H1 (cell line): ENCODE measurements at regions not wholly inside any gene's neighbourhood (a gene's known extent, or its start where the extent isn't known, plus 50 kb on each side); places are given as distances from the start of the nearest gene placed in this dataset.

Experiments
- CTCF ChIA-PET: fragments of 300-600 bp; sonication (Branson Sonifier 250); formaldehyde crosslinking; loops from one replicate; lab custom pipeline; 2021; ENCODE audit not compliant: partially characterized antibody; lab: Charles Lee
- POLR2A ChIA-PET: fragments of 300-600 bp; sonication (Branson Sonifier 250); formaldehyde crosslinking; loops from one replicate; lab custom pipeline; 2021; ENCODE audit warnings: inconsistent platforms; ENCODE audit not compliant: partially characterized antibody; lab: Charles Lee
- DNase-seq, 2 experiments: peaks; one replicate each; pipeline versions ENCODE4 v3.0.0 to v3.0.0-alpha.2; 2010 to 2022; ENCODE audit warnings: low spot score in 2 of 2, low read depth in 1 of 2, mixed read lengths in 1 of 2
- FAIRE-seq: peaks from 2 replicates; lab custom pipeline; 2011; peaks lifted over from hg19 to GRCh38; lab: Jason Lieb, UNC
- H2AFZ ChIP-seq: 2 replicates; pipeline ENCODE4 v1.8.1; 2012; ENCODE audit warnings: low read length, inconsistent platforms
- H2AK5ac ChIP-seq: 2 replicates; pipeline ENCODE4 v1.6.1; 2013; ENCODE audit warnings: low read depth, low read length
- H2BK120ac ChIP-seq: replicated peaks from 2 replicates; pipeline ENCODE3; 2013; ENCODE audit warnings: low read depth, low read length, inconsistent platforms
- H2BK12ac ChIP-seq: 2 replicates; pipeline ENCODE4 v1.6.1; 2013; ENCODE audit warnings: low read depth, low read length
- H2BK15ac ChIP-seq: 2 replicates; pipeline ENCODE4 v1.6.1; 2013; ENCODE audit warnings: low read length
- H2BK20ac ChIP-seq: 2 replicates; pipeline ENCODE4 v1.6.1; 2013; ENCODE audit warnings: low read length
- H2BK5ac ChIP-seq: 2 replicates; pipeline ENCODE4 v1.6.1; 2013; ENCODE audit warnings: low read depth, low read length
- H3K14ac ChIP-seq: 2 replicates; pipeline ENCODE4 v1.6.1; 2013; ENCODE audit warnings: inconsistent platforms; ENCODE audit not compliant: insufficient read length
- H3K18ac ChIP-seq: 2 replicates; pipeline ENCODE4 v1.6.1; 2013; ENCODE audit warnings: low read length; ENCODE audit errors: extremely low read depth
- H3K23ac ChIP-seq: 2 replicates; pipeline ENCODE4 v1.6.1; 2013; ENCODE audit warnings: inconsistent platforms; ENCODE audit not compliant: insufficient read length
- H3K23me2 ChIP-seq: 2 replicates; pipeline ENCODE4 v1.6.1; 2013; ENCODE audit warnings: low read depth, low read length
- H3K27ac ChIP-seq: 2 replicates; pipeline ENCODE4 v1.6.1; 2011; ENCODE audit warnings: low read depth, low read length, inconsistent platforms
- H3K27me3 ChIP-seq, 4 experiments: replicated peaks in 1 of 4; 1 replicate in 1 of 4; 2 replicates in 3 of 4; pipeline versions ENCODE4 v1.6.1 to v1.8.1; 2011 to 2013; ENCODE audit warnings: low read length in 3 of 4, mild to moderate bottlenecking in 3 of 4, inconsistent platforms in 2 of 4, mixed read lengths in 2 of 4, moderate library complexity in 1 of 4; ENCODE audit not compliant: control insufficient read depth in 3 of 4, insufficient read depth in 3 of 4; ENCODE audit errors: extremely low read depth in 1 of 4
- H3K36me3 ChIP-seq, 4 experiments: 2 replicates each; pipeline versions ENCODE4 v1.6.1 to v1.8.1; 2011 to 2013; ENCODE audit warnings: mild to moderate bottlenecking in 4 of 4, low read length in 3 of 4, moderate library complexity in 2 of 4, control low read depth in 1 of 4, inconsistent platforms in 1 of 4; ENCODE audit not compliant: insufficient read depth in 4 of 4, control insufficient read depth in 2 of 4
- H3K4ac ChIP-seq: replicated peaks from 2 replicates; pipeline ENCODE3; 2013; ENCODE audit warnings: low read length, low read depth, mixed read lengths, inconsistent platforms; ENCODE audit not compliant: insufficient read length
- H3K4me1 ChIP-seq, 4 experiments: replicated peaks in 1 of 4; 1 replicate in 1 of 4; 2 replicates in 3 of 4; pipeline versions ENCODE4 v1.6.1 to v1.8.1; 2011 to 2013; ENCODE audit warnings: low read length in 3 of 4, inconsistent platforms in 2 of 4, mixed read lengths in 1 of 4; ENCODE audit not compliant: insufficient read depth in 4 of 4, control insufficient read depth in 3 of 4
- H3K4me2 ChIP-seq, 2 experiments: 2 replicates each; pipeline versions ENCODE4 v1.6.1 to v1.8.1; 2011 to 2013; ENCODE audit warnings: low read depth in 2 of 2, low read length in 2 of 2, control low read depth in 1 of 2, inconsistent platforms in 1 of 2, mild to moderate bottlenecking in 1 of 2; ENCODE audit not compliant: insufficient read depth in 1 of 2
- H3K4me3 ChIP-seq, 4 experiments: fragments of 200-600, 300-600 bp in 1 of 4; sonication (generic), shearing (Covaris generic), sonication (Bioruptor Twin) in 1 of 4; 2 replicates each; pipeline versions ENCODE4 v1.5.1 to v1.8.1; 2011 to 2016; ENCODE audit warnings: low read length in 4 of 4, low read depth in 3 of 4, control low read depth in 2 of 4, inconsistent platforms in 2 of 4, mild to moderate bottlenecking in 2 of 4, mixed read lengths in 1 of 4, moderate library complexity in 1 of 4; ENCODE audit not compliant: insufficient read depth in 2 of 4; ENCODE audit errors: extremely low read depth in 1 of 4
- H3K56ac ChIP-seq: replicated peaks from 2 replicates; pipeline ENCODE3; 2013; ENCODE audit warnings: low read depth, mild to moderate bottlenecking, mixed read lengths, low read length, inconsistent platforms; ENCODE audit not compliant: insufficient read length
- H3K79me1 ChIP-seq: 2 replicates; pipeline ENCODE4 v1.6.1; 2013; ENCODE audit warnings: low read depth, low read length, control low read depth
- H3K79me2 ChIP-seq, 2 experiments: 2 replicates each; pipeline versions ENCODE4 v1.6.1 to v1.8.1; 2012 to 2013; ENCODE audit warnings: low read length in 2 of 2, mild to moderate bottlenecking in 2 of 2, inconsistent platforms in 1 of 2; ENCODE audit not compliant: insufficient read depth in 2 of 2, control insufficient read depth in 1 of 2
- H3K9ac ChIP-seq, 4 experiments: replicated peaks in 1 of 4; 1 replicate in 1 of 4; 2 replicates in 3 of 4; pipeline versions ENCODE4 v1.6.1 to v1.8.1; 2011 to 2013; ENCODE audit warnings: low read depth in 3 of 4, low read length in 3 of 4, control low read depth in 2 of 4, mild to moderate bottlenecking in 2 of 4, moderate library complexity in 2 of 4, inconsistent platforms in 1 of 4; ENCODE audit errors: extremely low read depth in 1 of 4
- H3K9me3 ChIP-seq, 2 experiments: 2 replicates each; pipeline versions ENCODE4 v1.6.1 to v1.8.1; 2012 to 2013; ENCODE audit warnings: mild to moderate bottlenecking in 2 of 2, moderate library complexity in 2 of 2, control low read depth in 1 of 2, inconsistent platforms in 1 of 2, low read depth in 1 of 2, low read length in 1 of 2, mixed read lengths in 1 of 2; ENCODE audit not compliant: insufficient read depth in 2 of 2
- H4K20me1 ChIP-seq, 2 experiments: replicated peaks in 1 of 2; 2 replicates each; pipeline versions ENCODE3 to v1.8.1; 2011 to 2013; ENCODE audit warnings: inconsistent platforms in 2 of 2, low read length in 2 of 2, mild to moderate bottlenecking in 1 of 2; ENCODE audit not compliant: insufficient read depth in 2 of 2, control insufficient read depth in 1 of 2
- H4K5ac ChIP-seq: 2 replicates; pipeline ENCODE4 v1.6.1; 2013; ENCODE audit warnings: low read length, low read depth, mixed read lengths, inconsistent platforms; ENCODE audit not compliant: insufficient read length
- H4K8ac ChIP-seq: 2 replicates; pipeline ENCODE4 v1.8.0; 2013; ENCODE audit warnings: mild to moderate bottlenecking, moderate library complexity, low read length, inconsistent platforms; ENCODE audit not compliant: insufficient read depth; ENCODE audit errors: extremely low read depth
- H4K91ac ChIP-seq: replicated peaks from 2 replicates; pipeline ENCODE3; 2013; ENCODE audit warnings: low read length, mixed read lengths, inconsistent platforms; ENCODE audit not compliant: insufficient read length
- PHF8 ChIP-seq: fragments of 200-600 bp; sonication (generic); conservative IDR thresholded peaks from 2 replicates; pipeline ENCODE4 v1.7.1; 2012; ENCODE audit warnings: low read depth, mild to moderate bottlenecking, inconsistent platforms, low read length, moderate library complexity
- WGBS, 2 experiments: shearing (Covaris generic) in 1 of 2; methylation state at CpG; one replicate each; pipeline versions ENCODE4 v1.1.6 to v1.1.7; 2013 to 2015; ENCODE audit warnings: low lambda C conversion rate in 2 of 2, mixed read lengths in 2 of 2, inconsistent platforms in 1 of 2, low coverage in 1 of 2, missing lambda C conversion rate in 1 of 2; ENCODE audit not compliant: insufficient replicate concordance in 2 of 2, insufficient coverage in 1 of 2, insufficient read length in 1 of 2; ENCODE audit errors: extremely low coverage in 1 of 2, missing lambda C conversion rate in 1 of 2; 5-methylcytosine and 5-hydroxymethylcytosine counted together

DNA sequence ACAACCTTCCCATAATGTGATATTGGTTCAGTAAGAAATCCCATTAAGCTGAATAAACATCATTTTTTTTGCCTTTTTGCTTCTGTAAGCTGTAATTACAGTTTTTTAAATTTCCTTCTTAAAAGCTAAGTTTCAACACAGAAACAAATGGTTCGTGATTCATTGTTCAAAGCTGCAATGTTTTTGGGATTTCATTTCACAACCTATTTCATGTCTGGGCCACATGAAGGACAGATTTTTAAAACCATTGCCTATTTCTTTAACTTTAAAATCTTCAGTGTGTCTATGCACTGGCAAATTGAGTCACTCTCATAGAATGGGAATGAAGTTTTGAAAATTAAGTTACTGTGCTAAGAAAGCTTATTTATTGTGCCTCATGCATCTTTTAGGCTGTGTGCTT is 66.9 kb downstream of the TFPI2 start:
- no peak overlapping the region for H3K27ac ChIP-seq
- FAIRE-seq (no peak), DNase-seq (no peak)
- H4K8ac ChIP-seq, result no peak overlapping the region
- no peaks in the 10 kb centered on the region for H3K79me1 ChIP-seq
- ChIA-PET CTCF (interaction anchor here (0.7 to 3.8 kb wide), 2 partner anchors 24 to 298 kb away, joined by 3 to 11 read pairs; no protein-coding TSS in a partner anchor), POLR2A (no interaction called here)
- no peak overlapping the region for H3K18ac ChIP-seq
- no peak overlapping the region for H3K14ac ChIP-seq
- H2BK120ac ChIP-seq, result no peak overlapping the region
- no peaks in the 10 kb centered on the region for H3K36me3 ChIP-seq
- H3K4me3 ChIP-seq, result no peak overlapping the region
- no peak overlapping the region for H2AFZ ChIP-seq
- H3K23ac ChIP-seq, result no peak overlapping the region
- H3K79me2 ChIP-seq, result no peaks in the 10 kb centered on the region
- H3K27me3 ChIP-seq, result no peaks in the 10 kb centered on the region
- no peak overlapping the region for H3K56ac ChIP-seq
- no peak overlapping the region for H3K9ac ChIP-seq
- no peak overlapping the region for H2BK15ac ChIP-seq
- no peak overlapping the region for H4K91ac ChIP-seq
- H3K23me2 ChIP-seq, result no peaks in the 10 kb centered on the region
- H2BK5ac ChIP-seq, result no peak overlapping the region
- H3K4me1 ChIP-seq, result peaks cover 0 to 7% (median 0%) of the 10 kb centered on the region in 4 experiments; a peak in 1 of 7 replicates
- 92% methylated on average over 1 of the region's 1 CpG; no CpG with 5 or more reads in 1 of the 2 experiments for WGBS, 2 experiments
- no peak for TF ChIP-seq PHF8
- TF ChIP-seq, all 59 proteins: peak for 0
- Histone ChIP-seq H3K9me3 (no peaks in the 10 kb centered on the region), H3K4me2 (no peak overlapping the region), H2BK12ac (no peak overlapping the region), H4K20me1 (no peaks in the 10 kb centered on the region), H2AK5ac (no peak overlapping the region), H4K5ac (no peak overlapping the region), H2BK20ac (no peak overlapping the region), H3K4ac (no peak overlapping the region)
